GM12872 (cell line): ENCODE measurements at regions not wholly inside any gene's neighbourhood (a gene's known extent, or its start where the extent isn't known, plus 50 kb on each side); places are given as distances from the start of the nearest gene placed in this dataset.

Experiments used
- TF ChIP-seq, protein P1 (sequence below): IDR thresholded peaks from 3 replicates; pipeline ENCODE4 v1.5.1; 2011; ENCODE audit warnings: low read depth, mild to moderate bottlenecking, low read length, moderate library complexity; ENCODE audit not compliant: insufficient read depth

DNA sequence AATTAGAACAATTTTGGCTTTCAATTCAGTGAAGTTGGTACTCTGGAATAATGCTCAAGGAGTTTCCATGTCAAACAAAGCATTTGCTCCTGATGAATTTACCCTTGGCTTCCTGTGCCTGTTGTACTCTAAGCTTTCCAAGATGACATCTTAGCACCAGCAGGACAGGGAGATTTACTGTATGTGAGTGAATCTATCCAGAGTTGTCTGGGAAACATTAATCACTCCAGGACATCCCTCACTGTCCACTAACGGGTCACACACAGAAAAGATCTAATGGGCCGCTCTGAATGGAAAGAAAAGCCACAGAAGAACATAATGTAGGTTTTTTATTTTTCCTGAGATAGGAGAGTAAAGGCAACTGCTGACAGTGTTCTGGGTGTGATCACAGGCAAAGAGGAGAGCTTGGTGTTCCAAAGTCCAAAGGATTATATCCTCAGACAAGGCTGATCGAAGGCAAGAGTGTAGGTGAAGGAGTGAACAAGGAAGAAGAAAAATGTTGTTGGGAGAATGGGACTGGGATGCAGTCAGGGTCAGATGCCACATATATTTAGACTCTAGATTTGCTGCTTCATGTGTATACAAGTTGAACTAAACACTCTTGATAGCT is 167.7 kb upstream of the RPS23 start:
- TF ChIP-seq, protein P1, sequence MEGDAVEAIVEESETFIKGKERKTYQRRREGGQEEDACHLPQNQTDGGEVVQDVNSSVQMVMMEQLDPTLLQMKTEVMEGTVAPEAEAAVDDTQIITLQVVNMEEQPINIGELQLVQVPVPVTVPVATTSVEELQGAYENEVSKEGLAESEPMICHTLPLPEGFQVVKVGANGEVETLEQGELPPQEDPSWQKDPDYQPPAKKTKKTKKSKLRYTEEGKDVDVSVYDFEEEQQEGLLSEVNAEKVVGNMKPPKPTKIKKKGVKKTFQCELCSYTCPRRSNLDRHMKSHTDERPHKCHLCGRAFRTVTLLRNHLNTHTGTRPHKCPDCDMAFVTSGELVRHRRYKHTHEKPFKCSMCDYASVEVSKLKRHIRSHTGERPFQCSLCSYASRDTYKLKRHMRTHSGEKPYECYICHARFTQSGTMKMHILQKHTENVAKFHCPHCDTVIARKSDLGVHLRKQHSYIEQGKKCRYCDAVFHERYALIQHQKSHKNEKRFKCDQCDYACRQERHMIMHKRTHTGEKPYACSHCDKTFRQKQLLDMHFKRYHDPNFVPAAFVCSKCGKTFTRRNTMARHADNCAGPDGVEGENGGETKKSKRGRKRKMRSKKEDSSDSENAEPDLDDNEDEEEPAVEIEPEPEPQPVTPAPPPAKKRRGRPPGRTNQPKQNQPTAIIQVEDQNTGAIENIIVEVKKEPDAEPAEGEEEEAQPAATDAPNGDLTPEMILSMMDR, result no peak

DNA sequence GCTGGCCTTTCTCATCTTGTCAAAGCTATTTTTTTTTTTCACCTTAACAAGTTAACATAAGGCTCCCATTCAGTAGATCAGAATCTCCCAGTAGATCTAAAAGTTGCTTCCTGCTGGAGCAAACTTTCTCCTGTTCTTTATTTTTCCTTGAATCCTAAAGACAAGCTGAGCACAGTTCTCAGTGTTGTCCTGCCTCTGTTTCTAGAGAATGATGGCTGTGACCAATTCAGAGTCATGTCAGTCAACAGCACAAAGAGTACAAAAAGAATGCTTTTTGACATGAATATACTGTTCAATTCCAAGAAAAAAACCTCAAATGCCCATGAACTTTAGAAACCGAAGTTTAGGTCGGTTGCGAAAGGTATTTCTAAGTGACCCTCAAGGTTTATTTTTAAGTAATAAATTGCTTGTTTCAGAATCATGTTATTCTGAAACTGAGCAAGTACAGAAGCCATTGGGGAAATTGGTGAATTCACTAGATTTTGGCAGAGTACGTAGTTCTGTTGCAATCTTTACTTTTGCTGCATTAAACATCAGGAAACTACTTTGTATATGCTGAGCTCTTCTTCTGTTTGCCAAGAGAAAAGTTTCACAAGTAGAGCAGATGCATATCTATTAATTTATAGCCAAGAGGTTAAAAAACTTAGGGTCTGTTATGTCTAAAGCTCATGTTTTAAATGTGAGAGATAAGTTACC is 161.7 kb upstream of the RPS23 start:
- TF ChIP-seq, protein P1, result no peak

DNA sequence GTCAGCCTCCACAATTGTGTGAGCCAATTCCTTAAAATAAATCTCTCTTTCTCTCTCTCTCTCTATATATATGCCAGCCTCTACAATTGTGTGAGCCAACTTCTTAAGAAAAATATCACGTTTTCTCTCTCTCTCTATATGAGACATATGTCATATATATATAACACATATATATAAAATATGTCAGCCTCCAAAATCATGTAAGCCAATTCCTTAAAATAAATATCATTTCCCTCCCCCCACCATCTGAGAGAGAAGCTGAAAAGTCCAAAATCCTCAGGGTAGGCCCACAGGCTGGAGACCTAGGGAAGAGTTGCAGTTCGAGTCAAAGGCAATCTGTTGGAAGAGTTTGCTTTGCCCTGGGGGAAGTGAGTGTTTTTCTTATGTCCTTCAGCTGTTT is 158.1 kb upstream of the RPS23 start:
- TF ChIP-seq, protein P1, result no peak

DNA sequence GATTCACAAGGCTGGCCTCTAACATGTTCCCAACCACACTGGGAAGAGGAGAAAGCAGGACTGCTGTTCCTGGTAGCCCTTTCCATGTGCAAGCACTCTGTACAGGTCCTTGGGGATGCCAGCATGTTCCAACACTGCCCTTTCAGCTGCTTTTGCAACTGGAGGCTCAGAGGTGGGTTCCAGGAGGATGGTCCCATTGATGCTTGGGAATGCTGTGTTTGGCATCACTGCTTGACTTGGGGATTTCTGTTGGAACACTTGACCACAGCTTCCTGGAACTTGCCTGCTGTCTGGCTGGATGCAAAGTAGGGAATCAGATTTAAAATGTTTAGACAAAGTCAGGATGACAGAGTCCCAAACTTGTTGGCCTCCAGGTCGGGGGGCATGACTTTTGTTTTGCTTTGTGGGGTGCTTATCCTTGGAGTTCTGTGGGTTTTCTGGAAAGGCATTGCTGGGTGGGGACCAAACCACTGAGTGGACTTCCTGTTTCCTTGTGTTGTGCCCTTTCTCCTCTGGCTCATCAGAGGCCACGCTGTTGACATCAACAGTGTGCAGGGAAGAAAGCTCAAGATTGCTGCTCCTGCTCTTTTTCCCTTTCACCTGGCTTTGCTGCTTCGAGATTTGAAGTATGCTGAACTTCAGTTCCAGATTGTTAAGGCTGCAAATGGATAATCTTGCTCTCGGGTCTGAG is 148.5 kb upstream of the RPS23 start:
- TF ChIP-seq, protein P1, result no peak

DNA sequence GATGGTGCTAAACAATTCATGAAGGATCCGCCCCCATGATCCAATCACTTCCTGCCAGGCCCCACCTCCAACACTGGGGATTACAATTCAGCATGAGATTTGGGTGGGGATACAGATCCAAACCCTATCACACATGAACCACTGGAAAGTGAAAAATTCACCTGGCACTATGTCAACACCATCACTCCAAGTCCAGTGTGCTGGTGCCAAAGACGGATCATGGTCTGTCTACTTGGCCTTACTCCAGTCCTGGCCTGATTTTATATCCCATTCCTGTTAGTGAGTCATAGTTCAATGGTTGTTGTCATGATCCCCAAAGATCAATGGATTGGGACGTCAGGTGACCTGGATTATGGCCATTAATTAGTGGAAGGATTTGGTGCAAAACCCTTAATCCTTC is 147.4 kb upstream of the RPS23 start:
- TF ChIP-seq, protein P1, result no peak

DNA sequence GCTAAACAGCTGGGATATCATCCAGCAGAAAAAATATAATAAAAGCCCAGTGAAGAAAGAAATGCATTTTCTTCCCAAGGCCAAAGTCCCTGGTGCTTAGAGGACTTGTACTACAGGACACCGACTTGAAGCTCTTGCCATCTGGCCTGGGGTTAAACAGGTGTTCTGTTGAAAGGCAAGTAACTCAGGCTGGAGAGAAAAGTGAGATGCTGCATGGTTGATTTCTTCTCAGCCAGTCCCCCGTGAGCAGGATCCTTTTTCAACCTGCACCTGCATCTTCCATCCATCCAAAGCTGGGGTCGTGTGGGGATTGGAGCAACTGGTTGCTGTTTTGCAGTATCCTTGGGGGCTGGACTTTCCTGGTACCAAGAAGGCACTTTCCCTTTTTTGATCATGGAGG is 146.1 kb upstream of the RPS23 start:
- TF ChIP-seq, protein P1, result no peak

DNA sequence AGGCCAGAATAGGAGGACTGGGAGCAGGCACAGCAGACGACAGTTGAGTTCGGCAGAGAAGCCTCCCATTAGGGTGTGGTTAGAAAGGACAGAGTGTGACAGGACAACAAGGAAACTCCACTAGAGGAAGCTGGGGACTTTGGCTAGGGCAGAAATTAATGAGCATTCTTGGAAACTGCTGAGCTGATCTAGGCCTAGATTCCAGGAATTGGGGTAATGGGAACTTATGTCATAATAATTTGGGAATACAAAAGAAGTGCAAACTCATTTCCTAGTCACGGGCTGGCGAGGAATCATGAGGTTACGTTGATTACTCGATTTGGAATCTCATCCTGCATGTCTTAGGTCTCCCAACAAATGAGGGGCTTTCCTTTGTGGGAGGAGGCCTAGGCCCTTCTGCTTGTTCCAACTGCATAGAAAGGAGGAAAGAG is 144.6 kb upstream of the RPS23 start:
- TF ChIP-seq, protein P1, result no peak
